K562 (cell line): ENCODE measurements at regions not wholly inside any gene's neighbourhood (a gene's known extent, or its start where the extent isn't known, plus 50 kb on each side); places are given as distances from the start of the nearest gene placed in this dataset.

ENCODE experiments used
- ATF1 ChIP-seq, 2 experiments: fragments of 450-650 bp in 1 of 2; IDR thresholded peaks; 2 replicates each; pipeline ENCODE4 v1.6.1; 2016; ENCODE audit warnings: missing compliant biosample characterization in 1 of 2, missing genetic modification characterization in 1 of 2
- CBX3 ChIP-seq, 2 experiments: IDR thresholded peaks; 1 replicate in 1 of 2; 2 replicates in 1 of 2; pipeline ENCODE4 v1.6.1; 2012; ENCODE audit warnings: inconsistent platforms in 2 of 2, low read length in 2 of 2, borderline replicate concordance in 1 of 2, control low read depth in 1 of 2
- CREM ChIP-seq: IDR thresholded peaks from 2 replicates; pipeline ENCODE4 v1.6.1; 2014; ENCODE audit warnings: antibody characterized with exemption, low read depth
- CTBP1 ChIP-seq: fragments of 450-650 bp; IDR thresholded peaks from 2 replicates; pipeline ENCODE4 v1.6.1; 2016; ENCODE audit warnings: borderline replicate concordance
- EP300 ChIP-seq: IDR thresholded peaks from 2 replicates; pipeline ENCODE4 v1.6.1; 2012; ENCODE audit warnings: low read length, improper control_type of control experiment
- HCFC1 ChIP-seq: IDR thresholded peaks from 2 replicates; pipeline ENCODE4 v1.6.1; 2012; ENCODE audit warnings: low read depth, low read length, improper control_type of control experiment
- JUND ChIP-seq, 2 experiments: IDR thresholded peaks; 2 replicates in 1 of 2; 3 replicates in 1 of 2; pipeline ENCODE4 v1.6.1; 2011; ENCODE audit warnings: borderline replicate concordance in 2 of 2, low read depth in 2 of 2, low read length in 2 of 2, improper control_type of control experiment in 1 of 2, missing biosample characterization in 1 of 2, missing genetic modification characterization in 1 of 2, missing genetic modification reagents in 1 of 2
- KDM4B ChIP-seq, 2 experiments: fragments of 450-650 bp in 1 of 2; sonication (generic) in 1 of 2; IDR thresholded peaks; 2 replicates each; pipeline ENCODE4 v1.6.1; 2016 to 2017; ENCODE audit warnings: borderline replicate concordance in 2 of 2, antibody characterized with exemption in 1 of 2, low read depth in 1 of 2, mild to moderate bottlenecking in 1 of 2
- MBD2 ChIP-seq: sonication (generic); IDR thresholded peaks from 2 replicates; pipeline ENCODE4 v1.6.1; 2016; ENCODE audit warnings: low read depth, borderline replicate concordance
- MCM2 ChIP-seq: fragments of 450-650 bp; IDR thresholded peaks from 2 replicates; pipeline ENCODE4 v1.6.1; 2017; ENCODE audit warnings: low read depth, mild to moderate bottlenecking
- MNT ChIP-seq, 2 experiments: fragments of 450-650 bp; conservative IDR thresholded peaks; 2 replicates each; pipeline ENCODE4 v1.6.1; 2017; ENCODE audit warnings: mild to moderate bottlenecking in 2 of 2, moderate library complexity in 2 of 2
- NCOR1 ChIP-seq: fragments of 450-650 bp; IDR thresholded peaks from 2 replicates; pipeline ENCODE4 v1.6.1; 2016; ENCODE audit warnings: mild to moderate bottlenecking, moderate library complexity
- NFRKB ChIP-seq: fragments of 450-650 bp; IDR thresholded peaks from 2 replicates; pipeline ENCODE4 v1.6.1; 2016; ENCODE audit warnings: low read depth
- PHB ChIP-seq: fragments of 250-450 bp; sonication (Bioruptor Pico); IDR thresholded peaks from 2 replicates; pipeline ENCODE4 v1.5.0; 2021
- RAD21 ChIP-seq, 2 experiments: fragments of 250-450 bp in 1 of 2; fragments of 450-650 bp in 1 of 2; sonication (Bioruptor Pico) in 1 of 2; formaldehyde crosslinking in 1 of 2; IDR thresholded peaks in 1 of 2; conservative IDR thresholded peaks in 1 of 2; 2 replicates each; pipeline versions ENCODE4 v1.4.0 to v1.8.0; 2020 to 2022; ENCODE audit warnings: mild to moderate bottlenecking in 2 of 2, moderate library complexity in 1 of 2
- RUNX1 ChIP-seq: sonication (generic); IDR thresholded peaks from 2 replicates; pipeline ENCODE4 v1.6.1; 2016; ENCODE audit warnings: antibody characterized with exemption, low read depth
- TEAD2 ChIP-seq: fragments of 450-650 bp; IDR thresholded peaks from 2 replicates; pipeline ENCODE4 v1.6.1; 2016; ENCODE audit warnings: missing genetic modification characterization, control low read depth, missing compliant biosample characterization
- ZBTB7A ChIP-seq: IDR thresholded peaks from 2 replicates; pipeline ENCODE4 v1.6.1; 2011; ENCODE audit warnings: low read depth, mild to moderate bottlenecking, low read length, moderate library complexity, borderline replicate concordance; ENCODE audit not compliant: control insufficient read depth
- ZNF639 ChIP-seq, 2 experiments: fragments of 200-800 bp in 1 of 2; sonication (Bioruptor generic) in 1 of 2; sonication (generic) in 1 of 2; formaldehyde crosslinking in 1 of 2; IDR thresholded peaks in 1 of 2; conservative IDR thresholded peaks in 1 of 2; 2 replicates each; pipeline versions ENCODE4 v1.5.0 to v1.6.1; 2016 to 2020; ENCODE audit warnings: missing compliant biosample characterization in 1 of 2, missing genetic modification characterization in 1 of 2, missing genetic modification reagents in 1 of 2
- TF ChIP-seq, protein P1 (sequence below), 2 experiments: fragments of 250-450 bp in 1 of 2; fragments of 450-650 bp in 1 of 2; sonication (Bioruptor Pico) in 1 of 2; IDR thresholded peaks; 2 replicates each; pipeline versions ENCODE4 v1.6.1 to v1.8.0; 2016 to 2021; ENCODE audit warnings: mild to moderate bottlenecking in 2 of 2, moderate library complexity in 2 of 2, missing compliant biosample characterization in 1 of 2, missing genetic modification characterization in 1 of 2

GRCh38 chr12:46585854-46586621, 213.5 kb upstream of the SLC38A2 start (continued):
- peak in 1 of 2 experiments; percentile 46; a peak in 1 of 4 replicates for TF ChIP-seq MNT (conservative IDR thresholded peaks at IDR 0.05)
- TF ChIP-seq KDM4B (IDR thresholded peaks at IDR 0.05; ENCODE audit: borderline replicate concordance in 2 of 2, low read depth in 1 of 2): no peak
- TF ChIP-seq CREM: peak; percentile 54; the same call in 1 of the 2 replicates
- no peak for TF ChIP-seq PHB (CRISPR knock-in tag)
- 0 out of 2 replicates have a peak, but pooled peaks have one; percentile 21 for TF ChIP-seq RUNX1
- TF ChIP-seq MBD2: peak; percentile 25; the same call in 1 of the 2 replicates
- 0 out of 3 replicates have a peak, but pooled peaks of 1 of the 2 experiments have one; percentile 19 for TF ChIP-seq CBX3 (IDR thresholded peaks at IDR 0.05; ENCODE audit: borderline replicate concordance in 1 of 2, low read length in 2 of 2)
- TF ChIP-seq ZNF639 (CRISPR knock-in tag; conservative IDR thresholded peaks at IDR 0.05 in 1 of 2, IDR thresholded peaks at IDR 0.05 in 1 of 2): peak in 1 of 2 experiments; percentile 68; a peak in 2 of 4 replicates
- TF ChIP-seq HCFC1: peak; percentile 30; the same call in 1 of the 2 replicates
- peak in 1 of 2 experiments; percentile 24; a peak in 1 of 4 replicates for TF ChIP-seq RAD21 (CRISPR knock-in tag; conservative IDR thresholded peaks at IDR 0.05 in 1 of 2, IDR thresholded peaks at IDR 0.05 in 1 of 2)
- TF ChIP-seq TEAD2: no peak
- no peak for TF ChIP-seq ATF1 (CRISPR knock-in tag; IDR thresholded peaks at IDR 0.05)
- TF ChIP-seq ATF1 (tag; IDR thresholded peaks at IDR 0.05): peak; percentile 30; the same call in 1 of the 2 replicates
- peak; percentile 55 for TF ChIP-seq JUND (IDR thresholded peaks at IDR 0.05; ENCODE audit: borderline replicate concordance, low read depth, low read length)
- TF ChIP-seq JUND (tag; IDR thresholded peaks at IDR 0.05; ENCODE audit: borderline replicate concordance, low read depth, low read length): peak; percentile 15; the same call in 1 of the 3 replicates
- TF ChIP-seq NFRKB: peak; percentile 58; the same call in 1 of the 2 replicates
- no peak for TF ChIP-seq MCM2
- no peak for TF ChIP-seq ZBTB7A
- TF ChIP-seq, protein P1, sequence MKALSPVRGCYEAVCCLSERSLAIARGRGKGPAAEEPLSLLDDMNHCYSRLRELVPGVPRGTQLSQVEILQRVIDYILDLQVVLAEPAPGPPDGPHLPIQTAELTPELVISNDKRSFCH (CRISPR knock-in tag; IDR thresholded peaks at IDR 0.05): no peak
- TF ChIP-seq, protein P1 (tag; IDR thresholded peaks at IDR 0.05): no peak
- TF ChIP-seq EP300: peak; percentile 55; the same call in 1 of the 2 replicates
- TF ChIP-seq NCOR1: peak; percentile 25; the same call in 1 of the 2 replicates
- TF ChIP-seq CTBP1: peak; percentile 54
